MV-4-11 (cell line): ENCODE measurements at regions not wholly inside any gene's neighbourhood (a gene's known extent, or its start where the extent isn't known, plus 50 kb on each side); places are given as distances from the start of the nearest gene placed in this dataset.
A peak's percentile ranks its signal among the peaks of the same experiment; 100 is the strongest.

Experiments
- DNase-seq: peaks from one replicate; lab custom pipeline; 2025; lab: John Stamatoyannopoulos, UW

- no peak for DNase-seq
Observed at GRCh38 chr12:4024701-4025100, 151.5 kb upstream of the PARP11 start.

GRCh38 chr12:4015225-4016091 lies 142.3 kb upstream of the PARP11 start:
- no peak for DNase-seq

DNA sequence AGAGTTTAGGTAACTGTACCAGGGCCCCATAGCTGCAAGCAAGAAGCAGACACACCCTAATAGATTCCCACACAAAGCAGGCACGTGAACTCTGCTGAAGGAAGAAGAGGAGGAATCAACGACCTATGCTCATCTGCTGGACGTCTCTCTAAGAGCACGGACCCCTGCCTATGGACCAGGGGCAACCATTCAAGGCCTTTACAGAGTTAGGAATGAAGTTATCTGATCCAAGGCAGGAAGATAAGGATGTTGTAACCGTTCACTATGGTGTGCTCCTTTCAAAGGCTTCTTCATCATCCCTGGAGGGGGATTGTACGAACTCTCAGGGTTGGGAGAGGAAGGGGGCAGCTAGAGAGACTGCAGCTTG lies 141.6 kb upstream of the PARP11 start:
- no peak for DNase-seq

GRCh38 chr12:4014444-4014843 lies 141.2 kb upstream of the PARP11 start:
- DNase-seq, result no peak

DNA sequence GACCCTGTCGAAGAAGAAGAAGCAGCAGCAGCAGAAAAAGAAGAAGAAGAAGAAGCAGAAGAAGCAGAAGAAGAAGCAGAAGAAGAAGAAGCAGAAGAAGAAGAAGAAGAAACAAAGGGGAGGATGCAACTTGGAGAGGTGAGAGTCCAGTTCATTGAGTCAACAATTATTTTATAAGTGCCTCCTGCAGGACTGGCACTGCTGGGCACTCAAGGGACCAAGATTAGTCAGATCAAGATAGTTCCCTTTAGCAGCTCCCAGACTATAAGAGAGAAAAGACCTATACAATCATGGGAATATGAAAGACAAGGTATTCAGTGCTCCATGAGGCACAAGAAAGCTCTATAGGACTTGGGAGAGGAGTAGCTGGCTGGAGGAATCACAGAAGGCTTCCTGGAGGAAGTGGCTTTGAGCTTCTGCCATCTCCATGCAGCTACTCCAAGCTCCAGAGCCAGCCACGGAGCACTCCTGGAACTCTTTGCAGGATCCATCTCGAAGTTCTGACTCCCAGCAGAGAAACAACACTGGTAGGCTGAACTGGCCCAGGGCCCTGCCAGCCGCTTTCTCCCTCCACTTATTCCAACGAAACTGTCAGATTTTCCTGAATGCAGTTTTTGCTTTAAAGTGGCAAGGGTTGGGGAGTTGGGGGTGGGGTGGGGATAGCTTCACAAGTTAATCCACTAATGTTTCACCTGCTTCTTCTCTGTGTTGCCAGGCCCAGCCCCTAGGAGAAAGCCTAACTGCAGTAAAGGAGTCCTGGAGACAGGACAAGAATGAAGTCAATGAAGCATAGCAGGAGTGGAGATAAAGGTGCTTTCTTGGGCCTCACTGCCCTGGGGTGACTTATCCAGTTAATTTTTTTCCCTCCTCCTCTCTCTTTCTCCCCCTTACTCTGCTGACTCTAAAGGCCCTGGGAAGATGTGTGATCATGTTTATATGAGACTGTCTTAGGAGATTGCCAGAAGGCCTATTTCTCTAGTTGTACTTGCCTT lies 140.1 kb upstream of the PARP11 start:
- DNase-seq, result no peak

DNA sequence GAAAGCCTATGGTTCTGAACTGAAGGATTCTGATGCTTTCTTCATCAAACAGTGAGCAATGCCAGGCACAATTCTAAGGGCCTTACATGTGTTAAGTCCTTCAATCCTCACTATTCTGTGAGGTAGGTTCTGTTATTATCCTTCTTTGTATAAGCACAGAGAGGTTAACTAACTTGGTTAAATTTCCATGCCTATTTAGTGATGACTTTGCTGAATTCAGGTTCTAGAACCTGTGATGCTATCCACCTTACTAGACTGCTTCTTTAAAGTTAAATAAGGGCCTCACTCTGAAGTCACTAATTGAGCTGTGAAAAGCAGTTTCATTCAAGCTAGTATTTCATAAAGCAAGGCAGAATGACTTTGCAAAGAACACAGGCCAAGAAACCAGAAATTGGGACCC lies 138.9 kb upstream of the PARP11 start:
- DNase-seq, result no peak

GRCh38 chr12:4011597-4011996 lies 138.4 kb upstream of the PARP11 start:
- DNase-seq, result no peak

DNA sequence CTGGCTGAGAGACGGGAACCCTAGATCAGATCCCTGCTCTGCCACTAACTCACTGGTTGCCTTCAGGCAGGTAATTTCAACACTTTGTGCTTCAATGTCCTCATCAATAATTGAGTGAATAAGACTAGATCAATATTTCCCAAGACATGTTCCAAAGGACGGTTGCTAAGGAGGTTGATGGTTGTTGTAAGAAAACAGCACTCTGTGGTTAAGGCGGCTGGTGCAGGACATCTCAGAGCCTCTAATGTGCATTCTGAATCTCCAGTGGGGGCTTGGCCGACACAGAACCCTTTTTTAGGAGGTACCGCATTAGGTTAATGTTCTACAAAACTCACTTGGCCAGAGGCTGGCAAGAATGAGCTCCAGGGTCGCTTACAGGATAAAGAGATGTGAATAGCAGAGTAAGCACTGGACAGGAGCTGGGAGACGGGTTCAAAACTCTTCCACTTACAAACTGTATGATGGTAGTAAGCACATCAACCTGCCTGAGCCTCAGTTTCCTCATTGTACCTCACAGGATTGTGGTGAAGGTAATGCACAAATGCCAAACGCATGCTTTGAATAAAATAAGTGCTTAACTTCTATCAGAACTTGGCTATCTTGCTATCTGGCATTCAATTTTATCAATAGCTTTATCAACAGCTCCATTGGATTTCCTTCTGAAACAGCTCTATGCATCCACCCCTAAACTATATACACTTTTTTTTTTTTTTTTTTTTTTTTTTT lies 136.9 kb upstream of the PARP11 start:
- DNase-seq, result no peak

DNA sequence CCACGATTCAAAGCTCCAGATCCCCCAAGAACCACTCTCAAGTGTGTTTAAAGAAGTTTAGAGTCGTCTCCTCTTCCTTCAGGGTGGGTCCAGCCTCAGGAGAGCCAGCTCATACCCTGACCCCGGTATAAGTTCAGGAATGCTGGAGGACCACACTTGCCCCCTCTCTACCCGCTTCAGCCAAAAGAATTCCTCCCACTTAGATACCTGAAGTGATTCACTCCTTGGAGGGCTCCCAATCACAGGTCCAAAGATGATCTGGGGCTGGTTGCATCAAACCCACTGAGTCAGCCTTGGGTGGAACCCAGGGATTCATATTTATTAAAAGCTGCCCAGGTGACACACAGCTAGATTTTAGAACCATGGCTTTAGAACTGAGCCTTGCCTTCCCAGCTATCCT lies 133.5 kb upstream of the PARP11 start:
- DNase-seq, result no peak

DNA sequence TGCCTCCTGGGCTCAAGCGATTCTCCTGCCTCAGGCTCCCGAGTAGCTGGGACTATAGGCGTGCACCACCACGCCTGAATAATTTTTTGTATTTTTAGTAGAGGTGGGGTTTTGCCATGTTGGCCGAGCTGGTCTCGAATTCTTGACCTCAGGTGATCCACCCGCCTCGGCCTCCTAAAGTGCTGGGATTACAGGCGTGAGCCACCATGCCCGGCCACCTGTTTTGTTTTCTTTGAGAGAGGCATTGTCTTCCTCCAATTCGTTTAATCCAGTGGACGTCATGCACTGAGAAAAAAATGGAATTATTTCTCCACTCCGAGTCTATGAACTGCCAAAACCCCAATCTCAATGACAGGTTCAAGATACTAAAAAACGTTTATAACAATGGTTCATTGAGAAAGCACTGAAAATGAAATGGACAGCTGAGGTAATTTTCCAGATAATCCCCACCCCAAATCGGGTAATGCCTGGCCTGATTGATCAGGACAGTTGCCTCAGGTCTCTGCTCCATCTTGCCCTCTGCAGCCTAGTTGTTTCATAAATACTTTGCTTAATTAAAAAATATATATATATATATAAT lies 132.7 kb upstream of the PARP11 start:
- DNase-seq, result no peak

DNA sequence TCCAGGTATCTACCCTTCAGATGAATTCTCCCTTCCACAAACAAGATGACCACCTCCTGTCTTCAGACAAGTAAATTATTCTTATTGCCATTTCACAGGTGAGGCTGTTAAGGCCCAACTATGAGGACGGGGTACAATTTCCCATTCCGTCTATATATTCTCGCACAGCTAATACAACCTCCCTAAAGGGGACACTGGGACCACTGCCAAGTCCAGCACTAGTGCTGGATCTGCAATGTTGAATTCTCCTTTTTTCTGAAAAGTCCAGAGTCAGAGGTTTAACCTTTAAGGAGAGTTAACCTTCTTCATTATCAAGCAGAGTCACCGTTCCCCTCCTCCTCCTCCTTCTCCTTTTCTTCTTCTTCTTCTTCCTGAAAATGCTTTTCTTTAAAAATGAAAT lies 130.4 kb upstream of the PARP11 start:
- DNase-seq, result no peak

- no peak for DNase-seq
Observed at GRCh38 chr12:4002601-4003000, 129.4 kb upstream of the PARP11 start.

DNA sequence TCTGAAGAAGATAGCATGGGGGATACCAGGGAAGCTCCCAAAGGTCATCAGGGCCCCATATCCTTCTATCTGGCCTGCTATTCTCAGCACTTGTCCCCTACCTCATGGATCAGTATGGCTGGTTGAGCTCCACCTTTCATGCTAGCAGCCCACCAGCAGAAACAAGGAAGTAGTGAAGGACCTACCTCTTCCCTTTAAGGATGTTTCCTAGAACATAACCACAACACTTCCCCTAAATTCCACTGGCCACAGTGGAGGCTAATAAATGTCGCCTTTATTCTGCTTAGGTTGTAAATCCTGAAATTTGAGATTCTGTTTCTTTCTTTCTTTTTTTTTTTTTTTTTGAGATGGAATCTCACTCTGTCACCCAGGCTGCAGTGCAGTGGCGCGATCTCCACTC lies 128.6 kb upstream of the PARP11 start:
- peak; percentile 12 for DNase-seq

GRCh38 chr12:4001031-4001430 lies 127.8 kb upstream of the PARP11 start:
- DNase-seq, result no peak

DNA sequence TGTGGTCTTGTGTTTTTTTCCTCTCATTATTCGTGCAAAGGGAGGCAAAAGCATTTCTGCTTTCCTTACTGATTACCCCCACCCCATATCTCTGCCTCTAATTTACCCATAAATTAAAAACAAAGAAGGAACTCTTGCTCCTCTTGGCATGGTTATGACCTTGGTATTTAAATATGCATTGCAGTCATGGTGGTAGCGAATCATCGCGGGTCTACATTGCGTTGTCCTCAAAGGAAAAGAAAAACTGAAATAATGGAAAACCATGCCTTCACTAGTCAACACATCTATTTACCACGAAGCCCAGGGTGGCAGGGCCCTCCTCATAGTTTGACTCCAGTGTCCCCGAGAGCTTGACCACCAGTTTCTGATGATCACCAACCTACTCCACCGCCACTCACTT lies 126.7 kb upstream of the PARP11 start:
- DNase-seq, result no peak

DNA sequence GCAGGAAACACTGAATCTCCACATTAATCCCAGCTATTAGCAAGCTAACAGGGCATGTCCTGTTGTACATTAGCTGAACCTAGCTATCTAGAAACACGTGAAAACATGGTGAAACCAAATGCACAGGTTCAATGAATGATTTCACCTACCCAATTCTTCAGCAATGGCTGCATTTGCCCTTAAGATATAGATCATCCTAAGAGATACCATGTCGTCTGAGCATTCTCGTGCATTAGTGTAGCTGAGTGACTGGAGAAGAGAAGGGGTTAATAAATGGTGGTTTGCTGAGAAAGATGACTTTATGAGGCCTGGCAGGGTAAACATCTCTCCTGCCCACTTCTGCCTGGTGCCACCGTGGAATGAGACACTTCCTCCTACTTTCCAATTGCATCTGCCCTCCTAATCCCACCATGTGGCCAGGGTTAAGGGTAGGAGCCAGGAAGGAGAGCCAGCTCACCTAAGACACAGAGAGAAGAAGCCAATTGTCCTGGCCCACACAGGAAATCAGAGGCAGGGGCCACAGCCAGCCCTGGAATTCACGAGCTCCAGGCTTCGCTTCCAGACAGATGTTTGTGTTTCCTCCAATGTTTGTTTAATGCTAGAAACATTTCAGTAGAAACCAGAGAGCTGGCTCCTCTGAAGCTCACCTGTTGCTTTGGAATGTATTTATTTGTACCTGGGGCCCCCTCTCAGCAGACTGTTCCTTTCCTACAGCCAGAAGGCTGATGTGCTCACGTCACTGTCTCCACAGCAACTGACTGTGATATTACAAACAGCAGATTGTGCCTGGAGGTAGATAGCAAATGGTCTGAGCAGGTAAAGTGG lies 126.0 kb upstream of the PARP11 start:
- no peak for DNase-seq

DNA sequence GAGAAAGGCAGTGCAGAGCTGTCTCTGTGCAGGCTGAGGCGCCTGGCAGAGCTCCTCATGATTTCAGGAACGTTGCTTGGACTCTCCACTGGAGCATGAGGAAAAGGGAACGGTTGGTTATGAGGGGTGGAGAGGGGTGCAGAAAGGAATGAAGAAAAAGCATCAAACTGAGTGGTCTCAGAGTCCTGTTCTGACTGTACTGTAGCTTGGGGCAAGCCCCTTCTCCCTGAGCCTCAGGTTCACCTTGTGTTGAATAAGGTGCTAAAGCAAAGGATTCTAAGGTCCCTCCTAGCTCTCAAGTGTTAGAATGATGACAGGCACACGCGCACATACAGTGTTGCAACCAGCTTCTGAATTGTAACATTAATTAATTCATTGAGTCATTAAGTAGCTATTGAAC lies 125.2 kb upstream of the PARP11 start:
- no peak for DNase-seq

DNA sequence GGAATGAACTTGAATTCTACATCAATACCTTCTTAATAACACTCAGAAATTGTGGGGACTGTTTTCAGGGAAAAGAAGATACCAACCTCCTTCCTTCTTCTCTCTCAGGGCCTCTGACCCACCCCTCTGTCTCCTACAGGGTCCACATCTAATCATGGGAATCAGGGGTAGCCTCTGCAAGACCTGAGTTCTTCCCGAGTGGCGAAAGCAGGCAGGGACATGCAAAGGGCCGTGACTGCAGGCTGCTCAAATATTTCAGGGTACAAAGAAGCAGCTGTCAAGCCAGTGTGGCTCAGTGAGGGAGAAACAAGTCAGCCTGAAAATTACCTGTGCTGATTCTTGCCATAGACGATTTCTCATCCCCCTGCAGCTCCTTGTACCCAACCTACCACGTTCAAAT lies 123.1 kb upstream of the PARP11 start:
- DNase-seq, result no peak

GRCh38 chr12:3995306-3995705 lies 122.1 kb upstream of the PARP11 start:
- no peak for DNase-seq

GRCh38 chr12:3994500-3994899 lies 121.3 kb upstream of the PARP11 start:
- DNase-seq, result no peak

GRCh38 chr12:3992945-3993344 lies 119.7 kb upstream of the PARP11 start:
- DNase-seq, result no peak
